ENCODE measurements at regions not wholly inside any gene's neighbourhood (a gene's known extent, or its start where the extent isn't known, plus 50 kb on each side); places are given as distances from the start of the nearest gene placed in this dataset.

DNA sequence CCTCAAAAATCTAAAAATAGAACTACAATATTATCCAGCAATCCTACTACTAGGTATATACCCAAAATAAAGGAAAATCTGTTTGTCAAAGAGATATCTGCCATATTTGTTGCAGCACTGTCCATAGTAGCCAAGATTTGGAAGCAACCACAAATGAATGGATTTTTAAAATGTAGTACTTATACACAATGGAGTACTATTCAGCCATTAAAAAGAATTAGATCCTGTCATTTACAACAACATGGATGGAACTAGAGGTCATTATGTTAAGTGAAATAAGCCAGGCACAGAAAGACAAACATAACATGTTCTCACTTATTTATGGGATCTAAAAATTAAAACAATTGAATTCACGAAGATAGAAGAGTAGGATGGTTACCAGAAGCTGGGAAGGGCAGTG is 135.7 kb upstream of the CCDC28A start:
- dilution Hi-C loops (cut with MboI; ENCODE audit: extremely low pct_ligation_motif_present, low sequenced_read_pairs) = no loop called here
- H3K4me1 ChIP-seq (ENCODE audit: control insufficient read depth, extremely low read depth, insufficient read depth, low read length) = peaks cover 2% of the 10 kb centered on the region
- no peak overlapping the region for H3K4me3 ChIP-seq (replicated peaks in 1 of 3; ENCODE audit: insufficient read depth in 1 of 3, low read depth in 1 of 3, low read length in 3 of 3)
- no TSS peak for BruUV-seq (replicated peaks)
- H3K36me3 ChIP-seq (ENCODE audit: control insufficient read depth in 2 of 2, extremely low read depth in 1 of 2, insufficient read depth in 2 of 2, low read length in 2 of 2) = no peaks in the 10 kb centered on the region
- no peak overlapping the region for H3K9ac ChIP-seq (replicated peaks; ENCODE audit: extremely low read depth, insufficient read depth, low read length)
- DNase-seq (ENCODE audit: low read depth, low spot score) (no peak), FAIRE-seq (no peak)
- intact Hi-C loops (cut with micrococcal nuclease) = no loop called here
- H4K20me1 ChIP-seq (replicated peaks; ENCODE audit: control insufficient read depth, extremely low read depth, insufficient read depth, low read length) = no peaks in the 10 kb centered on the region
- H3K27ac ChIP-seq (ENCODE audit: insufficient read depth, low read depth, low read length) = no peak overlapping the region
- no peaks in the 10 kb centered on the region for H3K9me3 ChIP-seq (replicated peaks; ENCODE audit: control insufficient read depth, insufficient read depth, low read length)
- H3K4me2 ChIP-seq (ENCODE audit: insufficient read depth, low read length) = no peak overlapping the region
- no peak overlapping the region for H2AFZ ChIP-seq (ENCODE audit: low read depth, low read length)
- H3K27me3 ChIP-seq (ENCODE audit: control insufficient read depth in 2 of 2, insufficient read depth in 2 of 2, low read length in 2 of 2) = no peaks in the 10 kb centered on the region
- TF ChIP-seq JUN (IDR thresholded peaks at IDR 0.05; ENCODE audit: borderline replicate concordance, insufficient read depth, insufficient read length, low read depth) (no peak), FOS (IDR thresholded peaks at IDR 0.05; ENCODE audit: borderline replicate concordance, insufficient read depth, low read length) (no peak), GATA2 (IDR thresholded peaks at IDR 0.05; ENCODE audit: insufficient read depth, insufficient read length, low read depth, low read length) (no peak)
- ChIA-PET CTCF (no interaction called here), POLR2A (no interaction called here)
- H3K9me1 ChIP-seq (replicated peaks; ENCODE audit: control insufficient read depth, extremely low read depth, insufficient read depth, low read length) = no peaks in the 10 kb centered on the region
- H3K79me2 ChIP-seq (ENCODE audit: control insufficient read depth, insufficient read depth, low read length) = peaks cover 52% of the 10 kb centered on the region

DNA sequence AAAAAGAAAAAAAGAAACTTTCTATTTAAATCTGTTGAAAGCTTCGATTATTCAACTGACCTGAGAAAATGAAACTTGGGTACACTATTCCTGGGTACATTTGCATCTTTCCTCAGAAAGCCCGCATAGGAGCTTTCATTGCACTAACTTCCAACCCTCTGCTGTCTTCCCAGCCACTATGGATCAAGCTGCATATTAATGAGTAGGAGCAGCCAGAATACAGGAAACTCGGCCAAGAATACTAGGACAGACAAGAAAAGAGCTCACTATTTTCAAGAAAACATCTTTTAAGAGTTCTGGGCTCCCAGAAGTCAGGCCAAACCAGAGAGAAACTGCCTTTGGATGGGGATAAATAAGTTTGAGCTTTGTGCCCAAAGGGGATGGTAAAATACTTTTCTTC is 135.0 kb upstream of the CCDC28A start:
- Histone ChIP-seq H3K27ac (ENCODE audit: insufficient read depth, low read depth, low read length) (no peak overlapping the region), H3K9me3 (replicated peaks; ENCODE audit: control insufficient read depth, insufficient read depth, low read length) (no peaks in the 10 kb centered on the region), H3K27me3 (ENCODE audit: control insufficient read depth in 2 of 2, insufficient read depth in 2 of 2, low read length in 2 of 2) (no peaks in the 10 kb centered on the region), H3K4me2 (ENCODE audit: insufficient read depth, low read length) (no peak overlapping the region), H4K20me1 (replicated peaks; ENCODE audit: control insufficient read depth, extremely low read depth, insufficient read depth, low read length) (no peaks in the 10 kb centered on the region), H3K9me1 (replicated peaks; ENCODE audit: control insufficient read depth, extremely low read depth, insufficient read depth, low read length) (no peaks in the 10 kb centered on the region), H2AFZ (ENCODE audit: low read depth, low read length) (no peak overlapping the region), H3K36me3 (ENCODE audit: control insufficient read depth in 2 of 2, extremely low read depth in 1 of 2, insufficient read depth in 2 of 2, low read length in 2 of 2) (no peaks in the 10 kb centered on the region), H3K4me1 (ENCODE audit: control insufficient read depth, extremely low read depth, insufficient read depth, low read length) (peaks cover 2% of the 10 kb centered on the region), H3K9ac (replicated peaks; ENCODE audit: extremely low read depth, insufficient read depth, low read length) (no peak overlapping the region), H3K4me3 (replicated peaks in 1 of 3; ENCODE audit: insufficient read depth in 1 of 3, low read depth in 1 of 3, low read length in 3 of 3) (no peak overlapping the region), H3K79me2 (ENCODE audit: control insufficient read depth, insufficient read depth, low read length) (peaks cover 47% of the 10 kb centered on the region)
- ChIA-PET CTCF (interaction anchor here (0.7 to 2.0 kb wide), 3 partner anchors 11 to 54 kb away, joined by 3 to 8 read pairs (median 4); no protein-coding TSS in a partner anchor), POLR2A (no interaction called here)
- FAIRE-seq = no peak
- DNase-seq (ENCODE audit: low read depth, low spot score) = no peak
- intact Hi-C loops (cut with micrococcal nuclease) = no loop called here
- BruUV-seq (replicated peaks) = no TSS peak
- TF ChIP-seq, protein P1, sequence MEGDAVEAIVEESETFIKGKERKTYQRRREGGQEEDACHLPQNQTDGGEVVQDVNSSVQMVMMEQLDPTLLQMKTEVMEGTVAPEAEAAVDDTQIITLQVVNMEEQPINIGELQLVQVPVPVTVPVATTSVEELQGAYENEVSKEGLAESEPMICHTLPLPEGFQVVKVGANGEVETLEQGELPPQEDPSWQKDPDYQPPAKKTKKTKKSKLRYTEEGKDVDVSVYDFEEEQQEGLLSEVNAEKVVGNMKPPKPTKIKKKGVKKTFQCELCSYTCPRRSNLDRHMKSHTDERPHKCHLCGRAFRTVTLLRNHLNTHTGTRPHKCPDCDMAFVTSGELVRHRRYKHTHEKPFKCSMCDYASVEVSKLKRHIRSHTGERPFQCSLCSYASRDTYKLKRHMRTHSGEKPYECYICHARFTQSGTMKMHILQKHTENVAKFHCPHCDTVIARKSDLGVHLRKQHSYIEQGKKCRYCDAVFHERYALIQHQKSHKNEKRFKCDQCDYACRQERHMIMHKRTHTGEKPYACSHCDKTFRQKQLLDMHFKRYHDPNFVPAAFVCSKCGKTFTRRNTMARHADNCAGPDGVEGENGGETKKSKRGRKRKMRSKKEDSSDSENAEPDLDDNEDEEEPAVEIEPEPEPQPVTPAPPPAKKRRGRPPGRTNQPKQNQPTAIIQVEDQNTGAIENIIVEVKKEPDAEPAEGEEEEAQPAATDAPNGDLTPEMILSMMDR (IDR thresholded peaks at IDR 0.05; ENCODE audit: extremely low read depth in 1 of 2, insufficient read depth in 1 of 2, low read depth in 1 of 2, low read length in 2 of 2) = no peak
- dilution Hi-C loops (cut with MboI; ENCODE audit: extremely low pct_ligation_motif_present, low sequenced_read_pairs) = no loop called here

Measured in endothelial cell of umbilical vein (primary cell).